Ishikawa (cell line): ENCODE measurements at regions not wholly inside any gene's neighbourhood (a gene's known extent, or its start where the extent isn't known, plus 50 kb on each side); places are given as distances from the start of the nearest gene placed in this dataset.

Experiments
- CEBPB ChIP-seq: IDR thresholded peaks from 2 replicates; pipeline ENCODE4 v1.6.1; 2012
- EP300 ChIP-seq: IDR thresholded peaks from 2 replicates; pipeline ENCODE4 v1.6.1; 2012; ENCODE audit warnings: borderline replicate concordance
- RAD21 ChIP-seq: IDR thresholded peaks from 2 replicates; pipeline ENCODE4 v1.6.1; 2012; ENCODE audit warnings: low read depth
- YY1 ChIP-seq: IDR thresholded peaks from 2 replicates; pipeline ENCODE4 v1.6.1; 2012; ENCODE audit warnings: low read depth

DNA sequence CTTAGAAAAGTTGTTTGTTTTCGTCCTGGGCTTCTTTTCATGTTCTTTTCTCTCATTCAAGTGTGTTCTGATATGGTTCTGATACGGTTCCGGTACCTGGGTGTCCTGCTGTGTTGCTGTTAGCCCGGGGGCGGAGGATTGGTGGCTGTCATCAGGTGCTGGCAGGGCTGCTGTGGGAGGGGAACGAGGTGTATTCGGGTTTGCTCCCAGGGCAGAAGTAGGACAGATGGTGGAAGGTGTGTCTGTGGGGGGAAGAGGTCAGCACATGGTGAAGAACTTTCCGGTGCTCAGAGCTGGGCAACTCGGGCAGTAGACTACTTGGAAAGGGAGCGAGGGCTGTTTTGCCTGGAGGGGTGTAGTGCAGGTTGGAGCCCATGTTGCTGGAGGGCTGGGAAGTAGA, 70.2 kb downstream of the SLC25A47 start:
- TF ChIP-seq RAD21 (no peak), CEBPB (no peak), YY1 (no peak), EP300 (no peak)
